LNCAP (cell line): ENCODE measurements at regions not wholly inside any gene's neighbourhood (a gene's known extent, or its start where the extent isn't known, plus 50 kb on each side); places are given as distances from the start of the nearest gene placed in this dataset.

ENCODE experiments used
- CTCF ChIP-seq: fragments of 450-650 bp; IDR thresholded peaks from 2 replicates; pipeline ENCODE4 v1.5.1; 2017; ENCODE audit warnings: mild to moderate bottlenecking

- TF ChIP-seq CTCF = no peak
Measured at GRCh38 chr14:101492716-101493115, 68.6 kb upstream of the DIO3 start.

GRCh38 chr14:101494826-101495225 lies 66.5 kb upstream of the DIO3 start:
- TF ChIP-seq CTCF = no peak

GRCh38 chr14:101495284-101495683 lies 66.0 kb upstream of the DIO3 start:
- no peak for TF ChIP-seq CTCF

GRCh38 chr14:101495827-101496775 lies 65.2 kb upstream of the DIO3 start:
- TF ChIP-seq CTCF = no peak

GRCh38 chr14:101496776-101497683 lies 64.3 kb upstream of the DIO3 start:
- no peak for TF ChIP-seq CTCF

- TF ChIP-seq CTCF = no peak
Measured at GRCh38 chr14:101497684-101498525, 63.4 kb upstream of the DIO3 start.

- no peak for TF ChIP-seq CTCF
Measured at GRCh38 chr14:101498526-101498860, 62.8 kb upstream of the DIO3 start.
